ENCODE measurements at regions not wholly inside any gene's neighbourhood (a gene's known extent, or its start where the extent isn't known, plus 50 kb on each side); places are given as distances from the start of the nearest gene placed in this dataset.

DNA sequence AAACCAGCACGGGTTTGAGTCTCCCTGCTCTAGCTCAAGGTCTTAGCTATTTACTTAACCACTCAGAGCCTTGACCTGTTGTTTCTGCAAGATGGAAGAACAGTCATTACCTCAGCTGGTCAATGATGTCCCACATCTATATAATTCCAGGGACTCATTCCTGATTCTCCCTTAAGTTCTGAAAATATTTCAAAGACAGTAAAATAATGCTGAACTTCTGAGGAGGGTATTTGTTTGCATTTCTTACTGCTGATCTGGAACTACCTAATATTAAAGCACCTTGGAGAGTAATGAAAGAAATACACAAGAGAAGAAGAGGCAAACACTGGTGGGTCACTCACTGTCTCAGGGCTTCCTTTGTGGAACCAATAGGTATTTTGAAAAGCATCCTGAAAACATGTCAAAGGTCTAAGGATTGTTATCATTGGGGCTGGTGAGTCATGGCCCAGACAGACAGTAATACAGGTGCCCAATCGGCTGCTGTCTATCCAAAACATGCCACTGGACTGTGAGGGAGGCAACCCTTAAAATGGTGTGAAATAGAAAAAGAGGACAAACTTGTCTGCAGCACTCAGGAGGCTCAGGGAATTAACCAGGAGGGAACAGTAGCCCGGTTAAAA lies 88.7 kb upstream of the EGLN3 start:
- Histone ChIP-seq H3K27me3 (ENCODE audit: control insufficient read depth, insufficient read depth, low read length) (no peaks in the 10 kb centered on the region), H3K9me3 (ENCODE audit: control insufficient read depth, insufficient read depth, low read depth, low read length) (no peaks in the 10 kb centered on the region), H3K4me3 (ENCODE audit: low read depth, low read length) (no peak overlapping the region), H3K27ac (ENCODE audit: low read depth, low read length) (no peak overlapping the region), H3K36me3 (ENCODE audit: control insufficient read depth, insufficient read depth, low read length) (no peaks in the 10 kb centered on the region), H3K4me1 (ENCODE audit: control insufficient read depth, insufficient read depth, low read length) (peaks cover 8% of the 10 kb centered on the region), H3K9ac (ENCODE audit: low read length) (no peak overlapping the region)

DNA sequence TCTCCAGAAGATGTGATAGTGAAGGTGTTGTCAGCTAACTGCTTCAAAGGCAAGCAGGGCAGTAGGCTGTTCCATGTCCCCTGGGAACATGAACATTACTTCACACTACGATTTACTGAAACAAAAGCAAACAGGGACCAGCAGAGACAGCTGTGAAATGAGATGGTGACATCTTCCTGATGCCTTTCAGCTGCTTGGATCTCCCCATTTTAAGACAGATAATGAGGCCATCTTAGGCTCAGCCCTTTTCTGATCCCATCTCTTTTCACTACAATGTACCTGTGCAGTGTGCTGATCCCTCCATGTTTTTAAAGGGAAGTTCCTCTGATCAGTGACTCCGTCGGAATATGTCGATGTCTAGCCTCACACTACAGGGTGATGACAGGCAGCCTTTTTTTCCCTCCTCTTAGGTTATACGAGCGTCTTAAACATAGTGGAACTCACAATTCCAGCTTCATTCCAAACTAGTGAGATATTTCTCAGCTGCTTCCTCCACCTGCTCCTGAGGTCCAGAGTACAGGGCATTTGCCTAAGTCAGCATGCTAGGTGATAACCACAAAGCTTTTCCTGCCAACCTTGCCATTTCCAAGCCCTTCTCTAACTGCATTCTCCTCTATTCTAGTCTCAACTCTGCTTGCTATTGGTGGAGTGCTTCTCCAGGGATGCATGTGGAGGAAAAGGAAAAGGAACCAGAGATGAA lies 87.6 kb upstream of the EGLN3 start:
- H3K9ac ChIP-seq (ENCODE audit: low read length), result no peak overlapping the region
- H3K9me3 ChIP-seq (ENCODE audit: control insufficient read depth, insufficient read depth, low read depth, low read length), result no peaks in the 10 kb centered on the region
- H3K4me1 ChIP-seq (ENCODE audit: control insufficient read depth, insufficient read depth, low read length), result peaks cover 1% of the 10 kb centered on the region
- no peak overlapping the region for H3K4me3 ChIP-seq (ENCODE audit: low read depth, low read length)
- no peaks in the 10 kb centered on the region for H3K36me3 ChIP-seq (ENCODE audit: control insufficient read depth, insufficient read depth, low read length)
- no peak overlapping the region for H3K27ac ChIP-seq (ENCODE audit: low read depth, low read length)
- no peaks in the 10 kb centered on the region for H3K27me3 ChIP-seq (ENCODE audit: control insufficient read depth, insufficient read depth, low read length)

DNA sequence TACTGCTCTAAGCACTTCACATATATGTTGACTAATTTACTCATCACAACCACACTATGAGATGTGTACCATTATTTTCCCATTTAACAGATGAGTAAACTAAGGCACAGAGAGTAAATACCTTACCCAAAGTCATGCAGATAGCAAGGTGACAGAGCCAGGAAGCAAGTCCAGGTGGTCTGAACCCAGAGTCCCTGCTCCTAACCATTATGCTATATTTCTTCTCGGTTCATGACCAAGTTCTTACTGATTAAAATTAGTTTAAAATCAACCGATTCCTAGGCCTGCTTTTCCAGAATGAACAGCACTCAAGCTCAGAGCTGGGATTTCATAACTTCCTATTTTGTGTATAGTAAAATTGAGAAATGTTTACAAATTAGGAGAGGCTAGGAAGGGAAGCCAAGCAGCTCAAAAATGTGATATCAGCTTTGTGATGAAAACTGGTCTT lies 85.5 kb upstream of the EGLN3 start:
- no peak overlapping the region for H3K4me3 ChIP-seq (ENCODE audit: low read depth, low read length)
- H3K27ac ChIP-seq (ENCODE audit: low read depth, low read length), result no peak overlapping the region
- no peak overlapping the region for H3K9ac ChIP-seq (ENCODE audit: low read length)
- H3K4me1 ChIP-seq (ENCODE audit: control insufficient read depth, insufficient read depth, low read length), result no peaks in the 10 kb centered on the region
- no peaks in the 10 kb centered on the region for H3K9me3 ChIP-seq (ENCODE audit: control insufficient read depth, insufficient read depth, low read depth, low read length)
- no peaks in the 10 kb centered on the region for H3K27me3 ChIP-seq (ENCODE audit: control insufficient read depth, insufficient read depth, low read length)
- no peaks in the 10 kb centered on the region for H3K36me3 ChIP-seq (ENCODE audit: control insufficient read depth, insufficient read depth, low read length)

DNA sequence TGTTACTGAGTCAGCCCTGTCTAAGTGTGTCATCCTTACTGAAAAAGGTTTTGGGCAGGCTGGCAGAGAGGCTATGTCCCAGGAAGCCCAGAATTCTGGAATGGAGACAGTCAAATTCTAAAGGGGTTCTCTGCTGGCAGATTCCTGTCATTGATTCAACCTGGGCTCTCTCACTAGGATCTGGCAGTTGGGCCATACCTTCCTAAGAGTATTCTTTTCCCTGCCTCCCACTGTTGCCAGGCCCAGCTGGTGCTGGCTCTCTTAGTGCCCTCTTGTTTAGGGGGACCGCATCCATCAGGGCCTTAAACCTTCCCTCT lies 85.0 kb upstream of the EGLN3 start:
- Histone ChIP-seq H3K36me3 (ENCODE audit: control insufficient read depth, insufficient read depth, low read length) (no peaks in the 10 kb centered on the region), H3K27me3 (ENCODE audit: control insufficient read depth, insufficient read depth, low read length) (no peaks in the 10 kb centered on the region), H3K4me3 (ENCODE audit: low read depth, low read length) (no peak overlapping the region), H3K4me1 (ENCODE audit: control insufficient read depth, insufficient read depth, low read length) (no peaks in the 10 kb centered on the region), H3K9me3 (ENCODE audit: control insufficient read depth, insufficient read depth, low read depth, low read length) (no peaks in the 10 kb centered on the region), H3K27ac (ENCODE audit: low read depth, low read length) (no peak overlapping the region), H3K9ac (ENCODE audit: low read length) (no peak overlapping the region)

DNA sequence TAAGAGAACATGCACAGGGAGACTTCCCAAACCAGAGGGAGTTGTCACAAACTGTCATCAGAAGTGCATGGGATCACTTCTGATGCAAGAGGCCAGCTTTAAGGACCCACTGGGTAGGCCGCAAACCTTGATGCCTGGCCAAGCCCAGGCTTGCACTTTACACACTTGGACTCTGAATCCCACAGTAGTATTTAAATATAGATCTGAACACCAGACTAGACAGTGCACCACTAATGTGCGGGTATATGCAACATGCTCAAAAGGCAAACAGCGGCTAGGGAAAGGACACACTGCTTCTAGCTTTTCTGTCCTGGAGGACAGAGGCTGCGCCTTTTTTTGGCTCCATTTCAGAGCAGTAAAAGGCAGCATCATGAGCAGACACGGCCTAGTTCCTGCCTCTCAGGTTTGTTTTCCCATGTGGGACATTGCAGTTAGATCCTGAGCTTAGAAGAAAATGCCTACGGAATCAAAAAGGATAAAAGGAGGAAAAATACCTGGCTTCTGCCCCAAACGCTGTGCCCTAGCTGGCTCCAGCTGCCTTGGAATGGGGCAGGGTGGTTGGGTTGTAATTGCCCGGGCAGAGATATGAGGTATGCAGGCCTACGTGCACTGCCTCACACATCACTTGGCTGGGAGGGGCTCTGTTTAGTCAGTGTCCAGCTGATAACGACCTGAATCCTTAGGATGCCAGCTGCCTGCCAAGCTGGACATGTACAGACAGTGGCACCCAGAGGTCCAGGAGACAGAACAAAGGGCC lies 84.5 kb upstream of the EGLN3 start:
- H3K36me3 ChIP-seq (ENCODE audit: control insufficient read depth, insufficient read depth, low read length), result no peaks in the 10 kb centered on the region
- H3K4me3 ChIP-seq (ENCODE audit: low read depth, low read length), result no peak overlapping the region
- no peaks in the 10 kb centered on the region for H3K9me3 ChIP-seq (ENCODE audit: control insufficient read depth, insufficient read depth, low read depth, low read length)
- H3K9ac ChIP-seq (ENCODE audit: low read length), result no peak overlapping the region
- no peaks in the 10 kb centered on the region for H3K4me1 ChIP-seq (ENCODE audit: control insufficient read depth, insufficient read depth, low read length)
- no peak overlapping the region for H3K27ac ChIP-seq (ENCODE audit: low read depth, low read length)
- no peaks in the 10 kb centered on the region for H3K27me3 ChIP-seq (ENCODE audit: control insufficient read depth, insufficient read depth, low read length)

DNA sequence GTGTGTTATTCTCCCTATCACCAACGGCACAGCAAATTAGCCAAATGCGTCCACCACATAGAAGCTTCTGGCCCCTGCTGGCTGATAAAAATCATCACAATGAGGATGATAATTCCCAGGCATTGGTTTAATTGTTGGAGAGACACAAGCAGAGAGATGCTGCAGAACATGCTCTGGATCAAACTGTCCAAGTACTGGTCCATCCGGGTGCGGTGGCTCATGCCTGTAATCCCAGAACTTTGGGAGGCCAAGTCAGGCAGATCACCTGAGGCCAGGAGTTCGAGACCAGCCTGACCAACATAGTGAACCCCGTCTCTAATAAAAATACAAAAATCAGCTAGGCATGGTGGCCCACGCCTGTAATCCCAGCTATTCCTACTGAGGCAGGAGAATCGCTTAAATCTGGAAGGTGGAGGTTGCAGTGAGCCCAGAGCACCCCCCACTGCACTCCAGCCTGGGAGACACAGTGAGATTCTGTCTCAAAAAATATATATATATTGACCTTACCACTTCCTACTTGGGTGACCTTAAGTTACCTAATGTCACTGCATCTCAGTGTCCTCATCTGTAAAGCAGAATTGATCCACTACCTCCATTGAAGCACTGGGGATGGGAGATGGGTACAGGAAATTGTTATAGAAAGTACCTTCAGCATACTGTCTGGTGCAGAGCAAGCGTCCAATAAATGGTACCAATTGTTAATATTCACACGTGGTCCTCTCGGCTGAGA lies 83.7 kb upstream of the EGLN3 start:
- Histone ChIP-seq H3K36me3 (ENCODE audit: control insufficient read depth, insufficient read depth, low read length) (no peaks in the 10 kb centered on the region), H3K27me3 (ENCODE audit: control insufficient read depth, insufficient read depth, low read length) (no peaks in the 10 kb centered on the region), H3K4me3 (ENCODE audit: low read depth, low read length) (no peak overlapping the region), H3K4me1 (ENCODE audit: control insufficient read depth, insufficient read depth, low read length) (peaks cover 7% of the 10 kb centered on the region), H3K27ac (ENCODE audit: low read depth, low read length) (no peak overlapping the region), H3K9ac (ENCODE audit: low read length) (no peak overlapping the region), H3K9me3 (ENCODE audit: control insufficient read depth, insufficient read depth, low read depth, low read length) (no peaks in the 10 kb centered on the region)

DNA sequence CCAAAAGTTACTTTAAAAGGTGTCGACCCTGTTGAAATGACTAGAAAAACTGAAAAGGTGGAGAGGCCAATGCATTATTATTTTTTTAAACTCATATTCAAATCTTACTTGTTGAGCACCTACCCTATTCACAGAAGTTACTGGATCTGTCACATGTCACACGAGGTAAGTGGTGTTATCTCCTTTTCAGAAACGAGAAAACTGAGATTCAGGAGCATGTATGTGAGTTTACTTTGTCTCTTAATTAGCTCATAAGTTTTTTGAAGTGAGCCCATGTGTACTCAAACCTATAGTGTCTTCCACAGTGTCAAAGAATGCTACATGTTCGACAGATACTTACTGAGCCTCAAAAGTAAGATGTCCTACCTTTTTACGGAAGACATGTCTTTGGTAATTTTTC lies 81.8 kb upstream of the EGLN3 start:
- H3K4me3 ChIP-seq (ENCODE audit: low read depth, low read length), result no peak overlapping the region
- H3K9ac ChIP-seq (ENCODE audit: low read length), result no peak overlapping the region
- no peaks in the 10 kb centered on the region for H3K36me3 ChIP-seq (ENCODE audit: control insufficient read depth, insufficient read depth, low read length)
- H3K9me3 ChIP-seq (ENCODE audit: control insufficient read depth, insufficient read depth, low read depth, low read length), result no peaks in the 10 kb centered on the region
- H3K27ac ChIP-seq (ENCODE audit: low read depth, low read length), result no peak overlapping the region
- H3K4me1 ChIP-seq (ENCODE audit: control insufficient read depth, insufficient read depth, low read length), result peaks cover 8% of the 10 kb centered on the region
- H3K27me3 ChIP-seq (ENCODE audit: control insufficient read depth, insufficient read depth, low read length), result no peaks in the 10 kb centered on the region

DNA sequence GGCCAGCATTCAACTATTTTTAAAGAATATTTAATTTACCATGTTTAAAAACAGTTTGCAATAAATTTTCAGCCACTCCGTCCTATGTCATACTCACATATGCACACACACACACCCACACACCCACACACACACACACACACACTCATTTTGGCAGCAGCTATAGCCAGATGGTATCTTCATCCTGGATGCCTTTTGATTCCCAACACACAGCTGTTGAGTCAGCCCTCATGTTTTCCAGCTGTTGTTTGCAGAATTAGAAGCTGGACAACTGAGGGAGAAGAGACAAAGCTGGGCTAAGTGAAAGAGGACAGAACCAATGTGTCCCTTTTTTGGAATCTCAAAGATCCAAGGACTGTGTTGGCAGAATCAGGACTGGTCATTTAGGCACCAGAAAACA lies 80.0 kb upstream of the EGLN3 start:
- H3K9me3 ChIP-seq (ENCODE audit: control insufficient read depth, insufficient read depth, low read depth, low read length), result no peaks in the 10 kb centered on the region
- H3K36me3 ChIP-seq (ENCODE audit: control insufficient read depth, insufficient read depth, low read length), result no peaks in the 10 kb centered on the region
- H3K9ac ChIP-seq (ENCODE audit: low read length), result no peak overlapping the region
- H3K4me3 ChIP-seq (ENCODE audit: low read depth, low read length), result no peak overlapping the region
- H3K4me1 ChIP-seq (ENCODE audit: control insufficient read depth, insufficient read depth, low read length), result peaks cover 8% of the 10 kb centered on the region
- H3K27me3 ChIP-seq (ENCODE audit: control insufficient read depth, insufficient read depth, low read length), result no peaks in the 10 kb centered on the region
- H3K27ac ChIP-seq (ENCODE audit: low read depth, low read length), result no peak overlapping the region

DNA sequence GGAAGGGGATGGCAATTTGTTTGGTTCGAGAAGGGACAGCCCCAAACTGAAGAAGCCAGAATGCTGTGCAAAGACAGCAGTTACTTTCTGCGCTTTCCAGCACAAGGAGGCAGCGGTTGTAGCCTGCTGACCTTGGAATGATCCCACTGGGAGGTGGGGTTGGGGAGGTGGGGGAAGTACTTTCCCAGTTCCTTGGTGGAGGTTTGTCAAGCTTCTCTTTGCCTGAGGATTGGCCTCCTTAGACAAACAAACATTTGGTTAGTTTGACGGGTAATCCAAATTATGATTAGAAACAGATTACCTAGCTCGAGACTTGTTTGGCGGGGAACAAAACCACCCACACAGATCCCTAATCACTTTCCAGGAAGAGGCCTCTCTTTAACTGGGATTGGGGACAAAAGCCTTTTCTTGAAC lies 79.1 kb upstream of the EGLN3 start:
- Histone ChIP-seq H3K27me3 (ENCODE audit: control insufficient read depth, insufficient read depth, low read length) (no peaks in the 10 kb centered on the region), H3K9ac (ENCODE audit: low read length) (no peak overlapping the region), H3K36me3 (ENCODE audit: control insufficient read depth, insufficient read depth, low read length) (no peaks in the 10 kb centered on the region), H3K4me3 (ENCODE audit: low read depth, low read length) (no peak overlapping the region), H3K9me3 (ENCODE audit: control insufficient read depth, insufficient read depth, low read depth, low read length) (no peaks in the 10 kb centered on the region), H3K4me1 (ENCODE audit: control insufficient read depth, insufficient read depth, low read length) (peaks cover 8% of the 10 kb centered on the region), H3K27ac (ENCODE audit: low read depth, low read length) (no peak overlapping the region)

DNA sequence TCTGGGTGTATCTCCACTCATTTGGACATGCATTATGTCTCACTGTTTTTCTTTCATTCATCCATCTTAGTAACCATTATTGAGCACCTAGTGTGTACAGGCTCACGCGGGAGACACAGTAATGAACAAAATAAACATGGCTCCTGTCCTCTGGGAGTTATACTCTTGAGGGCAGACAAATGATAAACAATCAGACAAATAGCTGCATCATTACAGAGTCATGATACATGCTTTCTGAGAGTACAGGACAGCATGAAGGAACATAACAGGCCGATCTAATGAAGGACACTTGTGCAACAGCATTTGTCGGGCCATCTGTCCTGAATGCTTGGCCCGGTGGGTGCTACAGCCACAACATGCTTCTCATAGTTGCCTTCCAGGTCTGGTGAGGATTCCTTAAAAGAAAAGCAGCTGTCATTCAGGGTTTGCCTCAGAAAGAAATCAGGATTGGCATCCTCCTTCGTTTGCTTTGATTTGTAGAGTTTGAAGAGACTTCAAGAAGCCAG lies 77.2 kb upstream of the EGLN3 start:
- Histone ChIP-seq H3K9me3 (ENCODE audit: control insufficient read depth, insufficient read depth, low read depth, low read length) (no peaks in the 10 kb centered on the region), H3K27ac (ENCODE audit: low read depth, low read length) (no peak overlapping the region), H3K9ac (ENCODE audit: low read length) (no peak overlapping the region), H3K4me1 (ENCODE audit: control insufficient read depth, insufficient read depth, low read length) (peaks cover 8% of the 10 kb centered on the region), H3K4me3 (ENCODE audit: low read depth, low read length) (no peak overlapping the region), H3K36me3 (ENCODE audit: control insufficient read depth, insufficient read depth, low read length) (no peaks in the 10 kb centered on the region), H3K27me3 (ENCODE audit: control insufficient read depth, insufficient read depth, low read length) (no peaks in the 10 kb centered on the region)
